ENCODE measurements at regions not wholly inside any gene's neighbourhood (a gene's known extent, or its start where the extent isn't known, plus 50 kb on each side); places are given as distances from the start of the nearest gene placed in this dataset.

DNA sequence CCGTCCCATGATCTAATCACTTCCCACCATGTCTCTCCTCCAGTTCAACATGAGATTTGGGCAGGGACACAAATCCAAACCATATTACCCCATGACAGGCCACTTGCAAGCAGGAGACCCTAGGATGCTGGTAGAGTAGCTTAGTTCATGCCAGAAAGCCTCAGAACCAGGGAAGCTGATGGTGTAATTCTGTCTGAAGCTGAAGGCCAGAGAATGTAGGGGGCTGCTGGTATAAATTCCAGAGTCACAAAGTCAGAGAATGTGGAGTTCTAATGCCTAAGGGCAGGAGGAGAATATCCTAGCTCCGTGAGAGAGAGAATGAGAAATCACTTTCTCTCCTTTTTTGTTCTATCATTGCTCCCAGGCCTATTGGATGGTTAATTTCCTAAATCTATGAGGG is 90.3 kb upstream of the IMPG1 start:
- TF ChIP-seq POLR2A (conservative IDR thresholded peaks at IDR 0.05) (no peak), FOSL1 (tag; conservative IDR thresholded peaks at IDR 0.05) (no peak)

Measured in K562 (cell line).